OCI-LY1 (cell line): ENCODE measurements at regions not wholly inside any gene's neighbourhood (a gene's known extent, or its start where the extent isn't known, plus 50 kb on each side); places are given as distances from the start of the nearest gene placed in this dataset.

Experiments used
- EZH2 ChIP-seq: fragments of 200-600 bp; sonication (generic), shearing (Covaris generic); IDR thresholded peaks from 2 replicates; pipeline ENCODE4 v1.8.0; 2017; ENCODE audit warnings: borderline replicate concordance, mixed run types, mild to moderate bottlenecking, antibody characterized with exemption, low read length, moderate library complexity, mixed read lengths
- TF ChIP-seq, protein P1 (sequence below): fragments of 200-600 bp; sonication (generic), shearing (Covaris generic); IDR thresholded peaks from 2 replicates; pipeline ENCODE4 v1.5.1; 2017; ENCODE audit warnings: mild to moderate bottlenecking, antibody characterized with exemption, low read length, moderate library complexity, mixed read lengths

DNA sequence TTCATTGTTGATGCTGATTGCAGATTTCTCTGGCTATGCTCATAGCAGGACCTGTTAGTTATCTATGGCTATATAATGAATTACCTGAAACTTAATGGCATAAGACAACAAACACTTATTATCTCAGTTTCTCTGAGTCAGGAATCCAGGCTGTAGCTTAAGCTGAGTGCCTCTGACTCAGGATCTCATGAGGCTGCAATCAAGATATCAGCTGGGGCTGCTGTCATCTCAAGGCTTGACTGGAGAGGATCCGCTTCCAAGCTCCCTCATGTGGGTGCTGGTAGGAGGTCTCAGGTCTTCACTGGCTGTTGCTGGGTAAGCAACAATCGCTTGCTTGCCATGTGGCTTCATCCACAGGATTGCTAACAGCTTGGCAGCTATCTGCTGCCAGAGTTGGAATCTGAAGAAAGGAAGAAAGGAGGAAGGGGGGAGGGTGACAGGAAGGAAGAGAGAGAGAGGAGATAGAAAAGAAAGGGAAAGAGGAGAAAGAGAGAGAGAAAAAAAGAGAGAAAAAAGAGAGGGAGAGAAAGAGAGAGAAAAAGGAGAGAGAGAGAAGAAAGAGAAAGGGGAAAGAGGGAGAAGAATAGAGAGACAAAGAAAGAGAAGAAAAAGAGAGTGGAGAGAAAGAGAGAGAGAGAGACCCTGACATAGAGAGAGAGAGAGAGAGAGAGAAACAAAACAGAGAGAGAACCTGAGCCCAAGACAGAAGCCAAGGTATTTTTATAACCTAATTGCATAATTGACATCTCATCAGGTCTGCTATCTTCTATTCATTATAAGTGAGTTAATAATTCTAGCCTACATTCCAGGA lies 579.0 kb upstream of the BTBD3 start:
- TF ChIP-seq, protein P1, sequence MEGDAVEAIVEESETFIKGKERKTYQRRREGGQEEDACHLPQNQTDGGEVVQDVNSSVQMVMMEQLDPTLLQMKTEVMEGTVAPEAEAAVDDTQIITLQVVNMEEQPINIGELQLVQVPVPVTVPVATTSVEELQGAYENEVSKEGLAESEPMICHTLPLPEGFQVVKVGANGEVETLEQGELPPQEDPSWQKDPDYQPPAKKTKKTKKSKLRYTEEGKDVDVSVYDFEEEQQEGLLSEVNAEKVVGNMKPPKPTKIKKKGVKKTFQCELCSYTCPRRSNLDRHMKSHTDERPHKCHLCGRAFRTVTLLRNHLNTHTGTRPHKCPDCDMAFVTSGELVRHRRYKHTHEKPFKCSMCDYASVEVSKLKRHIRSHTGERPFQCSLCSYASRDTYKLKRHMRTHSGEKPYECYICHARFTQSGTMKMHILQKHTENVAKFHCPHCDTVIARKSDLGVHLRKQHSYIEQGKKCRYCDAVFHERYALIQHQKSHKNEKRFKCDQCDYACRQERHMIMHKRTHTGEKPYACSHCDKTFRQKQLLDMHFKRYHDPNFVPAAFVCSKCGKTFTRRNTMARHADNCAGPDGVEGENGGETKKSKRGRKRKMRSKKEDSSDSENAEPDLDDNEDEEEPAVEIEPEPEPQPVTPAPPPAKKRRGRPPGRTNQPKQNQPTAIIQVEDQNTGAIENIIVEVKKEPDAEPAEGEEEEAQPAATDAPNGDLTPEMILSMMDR = no peak
- TF ChIP-seq EZH2 = no peak
